HepG2 (cell line): ENCODE measurements at regions not wholly inside any gene's neighbourhood (a gene's known extent, or its start where the extent isn't known, plus 50 kb on each side); places are given as distances from the start of the nearest gene placed in this dataset.
A peak's percentile ranks its signal among the peaks of the same experiment; 100 is the strongest.

Experiments used
- ATAC-seq: fragments of 200-7000 bp; cut with Tn5 transposase; 3 replicates; pipeline ENCODE4 v1.9.1; 2020; ENCODE audit warnings: mild to moderate bottlenecking, moderate library complexity
- BruUV-seq: library from RNA; stranded (reverse); fragments of 400-500 nt; replicated peaks from 2 replicates; lab custom pipeline; 2021; lab: Mats Ljungman, UMichigan
- CTCF ChIA-PET: fragments of 300-600 bp; formaldehyde crosslinking; extraction: SDS; loops from one replicate; lab custom pipeline; 2021; ENCODE audit warnings: low total read pairs, inconsistent platforms, low intra/inter-chr PET ratio; lab: Yijun Ruan, JAX
- POLR2A ChIA-PET: fragments of 350-600 bp; sonication (Branson Sonifier 250); formaldehyde crosslinking; loops from one replicate; lab custom pipeline; 2020; ENCODE audit warnings: antibody characterized with exemption, inconsistent platforms; lab: Yijun Ruan, JAX
- DNase-seq: peaks from one replicate; pipeline ENCODE4 v3.0.0-alpha.2; 2015; ENCODE audit warnings: low spot score
- FAIRE-seq: peaks from 3 replicates; lab custom pipeline; 2011; peaks lifted over from hg19 to GRCh38; lab: Jason Lieb, UNC
- H2AFZ ChIP-seq: one replicate; pipeline ENCODE4 v1.6.1; 2011; ENCODE audit warnings: low read length, inconsistent platforms
- H3K27ac ChIP-seq: fragments of 300-600 bp; 3 replicates; pipeline ENCODE4 v1.8.0; 2011; ENCODE audit warnings: mixed run types, mild to moderate bottlenecking, mixed read lengths, low read length, inconsistent platforms; ENCODE audit not compliant: insufficient read depth; ENCODE audit errors: extremely low read length
- H3K27me3 ChIP-seq, 2 experiments: fragments of 200-600 bp in 1 of 2; 2 replicates in 1 of 2; 3 replicates in 1 of 2; pipeline versions ENCODE4 v1.6.0 to v1.8.0; 2011; ENCODE audit warnings: low read length in 2 of 2, mild to moderate bottlenecking in 2 of 2, moderate library complexity in 2 of 2, inconsistent platforms in 1 of 2; ENCODE audit not compliant: insufficient read depth in 2 of 2, control insufficient read depth in 1 of 2
- H3K36me3 ChIP-seq, 2 experiments: fragments of 200-600 bp in 1 of 2; replicated peaks in 1 of 2; 2 replicates in 1 of 2; 3 replicates in 1 of 2; pipeline versions ENCODE4 v1.5.1 to v1.8.0; 2011; ENCODE audit warnings: low read length in 2 of 2, inconsistent platforms in 1 of 2; ENCODE audit not compliant: insufficient read depth in 2 of 2, control insufficient read depth in 1 of 2
- H3K4me1 ChIP-seq: 2 replicates; pipeline ENCODE4 v1.5.1; 2012; ENCODE audit warnings: low read length, inconsistent platforms; ENCODE audit not compliant: insufficient read depth
- H3K4me2 ChIP-seq: 2 replicates; pipeline ENCODE4 v1.6.0; 2011; ENCODE audit warnings: low read depth, low read length, inconsistent platforms
- H3K4me3 ChIP-seq, 3 experiments: fragments of 200-600 bp in 1 of 3; sonication (generic), shearing (Covaris generic) in 1 of 3; replicated peaks in 1 of 3; 2 replicates each; pipeline ENCODE4 v1.5.1; 2011 to 2016; ENCODE audit warnings: low read length in 3 of 3, inconsistent platforms in 2 of 3, low read depth in 2 of 3, mild to moderate bottlenecking in 2 of 3, control low read depth in 1 of 3, mixed read lengths in 1 of 3; ENCODE audit not compliant: insufficient read depth in 1 of 3
- H3K79me2 ChIP-seq: one replicate; pipeline ENCODE4 v1.6.1; 2011; ENCODE audit warnings: low read length, inconsistent platforms; ENCODE audit not compliant: insufficient read depth
- H3K9ac ChIP-seq: 2 replicates; pipeline ENCODE4 v1.6.0; 2011; ENCODE audit warnings: mild to moderate bottlenecking, low read depth, low read length, inconsistent platforms; ENCODE audit not compliant: insufficient read depth
- H3K9me3 ChIP-seq: 2 replicates; pipeline ENCODE4 v1.5.1; 2012; ENCODE audit warnings: mild to moderate bottlenecking, low read length
- H4K20me1 ChIP-seq: 2 replicates; pipeline ENCODE4 v1.6.0; 2011; ENCODE audit warnings: inconsistent platforms, mild to moderate bottlenecking, low read length, moderate library complexity; ENCODE audit not compliant: insufficient read depth
- HDAC6 ChIP-seq: fragments of 200-600 bp; sonication (generic); IDR thresholded peaks from 2 replicates; pipeline ENCODE4 v1.7.0; 2017; ENCODE audit warnings: mild to moderate bottlenecking, antibody characterized with exemption, low read length, low read depth
- PHF8 ChIP-seq: sonication (generic); formaldehyde crosslinking; IDR thresholded peaks from 2 replicates; pipeline ENCODE4 v1.5.0; 2020; ENCODE audit warnings: missing genetic modification reagents
- RFX5 ChIP-seq: IDR thresholded peaks from 2 replicates; pipeline ENCODE4 v1.6.1; 2011; ENCODE audit warnings: low read depth, low read length, improper control_type of control experiment
- ZNF431 ChIP-seq: sonication (generic); formaldehyde crosslinking; IDR thresholded peaks from 2 replicates; pipeline ENCODE4 v1.9.0; 2022; ENCODE audit warnings: missing genetic modification reagents, low read depth, mild to moderate bottlenecking, borderline replicate concordance
- ZNF737 ChIP-seq: sonication (generic); formaldehyde crosslinking; IDR thresholded peaks from 2 replicates; pipeline ENCODE4 v1.5.0; 2020; ENCODE audit warnings: missing genetic modification reagents, mild to moderate bottlenecking, borderline replicate concordance
- WGBS: methylation state at CpG from one replicate; pipeline ENCODE4 v1.1.6; 2017; ENCODE audit warnings: low lambda C conversion rate; 5-methylcytosine and 5-hydroxymethylcytosine counted together
- in situ Hi-C: cut with HindIII; loops from 2 replicates; pipeline ENCODE4 v1.10.0; 2017; ENCODE audit warnings: low pct_unique_long_range_greater_than_20kb; ENCODE audit not compliant: extremely low pct_ligation_motif_present
- intact Hi-C: fragments of 100-400 bp; cut with micrococcal nuclease; formaldehyde crosslinking; loops from one replicate; pipeline ENCODE4 v1.10.0; 2022; ENCODE audit not compliant: unreplicated experiment
- TF ChIP-seq, protein P1 (sequence below): sonication (generic); formaldehyde crosslinking; IDR thresholded peaks from 2 replicates; pipeline ENCODE4 v1.4.0; 2020; ENCODE audit warnings: missing genetic modification reagents
- TF ChIP-seq, protein P2 (sequence below): sonication (generic); formaldehyde crosslinking; IDR thresholded peaks from 2 replicates; pipeline ENCODE4 v1.5.0; 2020; ENCODE audit warnings: mild to moderate bottlenecking, low read depth, missing genetic modification reagents, borderline replicate concordance
- TF ChIP-seq, protein P3 (sequence below): fragments of 450-650 bp; IDR thresholded peaks from 2 replicates; pipeline ENCODE4 v1.6.1; 2017; ENCODE audit warnings: mild to moderate bottlenecking
- TF ChIP-seq, protein P4 (sequence below): sonication (generic); formaldehyde crosslinking; IDR thresholded peaks from 2 replicates; pipeline ENCODE4 v1.4.0; 2020; ENCODE audit warnings: low read depth, mild to moderate bottlenecking, missing genetic modification reagents
- TF ChIP-seq, protein P5 (sequence below): IDR thresholded peaks from 2 replicates; pipeline ENCODE4 v1.6.1; 2018; ENCODE audit warnings: missing genetic modification reagents

DNA sequence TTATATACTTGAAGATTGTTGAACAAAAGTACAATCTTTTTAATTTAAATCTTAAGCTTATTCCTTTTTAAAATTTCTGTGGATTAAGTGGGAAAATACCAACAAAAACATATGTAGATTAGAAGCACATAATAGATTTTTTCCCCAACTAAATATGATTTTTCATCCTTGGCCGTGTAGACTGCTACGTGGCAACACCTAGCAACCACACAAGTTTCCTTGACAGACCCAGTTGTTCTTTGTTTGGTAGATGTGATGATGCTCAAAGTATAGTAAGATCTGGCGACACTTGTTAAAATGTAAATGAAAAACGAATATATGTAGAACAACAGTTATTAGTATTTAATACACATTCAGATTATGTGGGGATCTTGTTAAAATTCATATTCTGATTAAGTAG, 271.0 kb upstream of the ROBO2 start:
- no peak overlapping the region for H3K27ac ChIP-seq
- H3K4me3 ChIP-seq = no peak overlapping the region
- TF ChIP-seq RFX5 = peak; percentile 78; the same call in 1 of the 2 replicates
- no peak for TF ChIP-seq HDAC6
- TF ChIP-seq, protein P1, sequence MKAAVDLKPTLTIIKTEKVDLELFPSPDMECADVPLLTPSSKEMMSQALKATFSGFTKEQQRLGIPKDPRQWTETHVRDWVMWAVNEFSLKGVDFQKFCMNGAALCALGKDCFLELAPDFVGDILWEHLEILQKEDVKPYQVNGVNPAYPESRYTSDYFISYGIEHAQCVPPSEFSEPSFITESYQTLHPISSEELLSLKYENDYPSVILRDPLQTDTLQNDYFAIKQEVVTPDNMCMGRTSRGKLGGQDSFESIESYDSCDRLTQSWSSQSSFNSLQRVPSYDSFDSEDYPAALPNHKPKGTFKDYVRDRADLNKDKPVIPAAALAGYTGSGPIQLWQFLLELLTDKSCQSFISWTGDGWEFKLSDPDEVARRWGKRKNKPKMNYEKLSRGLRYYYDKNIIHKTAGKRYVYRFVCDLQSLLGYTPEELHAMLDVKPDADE (CRISPR knock-in tag) = no peak
- TF ChIP-seq, protein P2, sequence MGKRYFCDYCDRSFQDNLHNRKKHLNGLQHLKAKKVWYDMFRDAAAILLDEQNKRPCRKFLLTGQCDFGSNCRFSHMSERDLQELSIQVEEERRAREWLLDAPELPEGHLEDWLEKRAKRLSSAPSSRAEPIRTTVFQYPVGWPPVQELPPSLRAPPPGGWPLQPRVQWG (CRISPR knock-in tag) = no peak
- no peak for TF ChIP-seq PHF8
- no peak for TF ChIP-seq ZNF431 (CRISPR knock-in tag)
- no peaks in the 10 kb centered on the region for H3K79me2 ChIP-seq
- in situ Hi-C loops = no loop called here
- WGBS = 22% methylated on average over 4 of the region's 4 CpGs
- intact Hi-C loops = no loop called here
- FAIRE-seq = no peak
- ChIA-PET POLR2A (no interaction called here), CTCF (no interaction called here)
- BruUV-seq = no TSS peak
- no peaks in the 10 kb centered on the region for H3K36me3 ChIP-seq
- no peak overlapping the region for H3K9ac ChIP-seq
- DNase-seq = no peak
- H4K20me1 ChIP-seq = no peaks in the 10 kb centered on the region
- H3K4me2 ChIP-seq = no peak overlapping the region
- H3K27me3 ChIP-seq = no peaks in the 10 kb centered on the region
- no peak for ATAC-seq
- no peaks in the 10 kb centered on the region for H3K9me3 ChIP-seq
- no peak overlapping the region for H2AFZ ChIP-seq
- H3K4me1 ChIP-seq = no peaks in the 10 kb centered on the region

DNA sequence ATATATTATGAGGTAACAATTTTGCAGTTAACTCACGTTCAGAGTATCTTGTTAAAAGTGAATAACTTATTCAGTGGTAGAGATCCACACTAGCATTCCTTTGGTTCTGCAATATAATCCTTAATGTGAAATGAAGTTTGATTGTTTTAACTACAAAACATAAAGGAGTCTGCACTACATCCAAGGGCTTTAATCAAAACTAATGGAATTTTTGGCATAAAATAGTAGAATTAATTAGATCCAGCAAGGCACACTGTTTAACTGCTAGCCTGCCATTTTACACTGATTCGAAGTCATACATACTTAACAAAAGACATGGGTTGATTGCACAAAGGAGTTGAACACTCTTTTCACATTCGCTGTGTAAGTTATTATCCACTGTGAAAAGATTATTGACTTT, 263.0 kb upstream of the ROBO2 start:
- no peaks in the 10 kb centered on the region for H4K20me1 ChIP-seq
- no peak for ATAC-seq
- TF ChIP-seq, protein P3, sequence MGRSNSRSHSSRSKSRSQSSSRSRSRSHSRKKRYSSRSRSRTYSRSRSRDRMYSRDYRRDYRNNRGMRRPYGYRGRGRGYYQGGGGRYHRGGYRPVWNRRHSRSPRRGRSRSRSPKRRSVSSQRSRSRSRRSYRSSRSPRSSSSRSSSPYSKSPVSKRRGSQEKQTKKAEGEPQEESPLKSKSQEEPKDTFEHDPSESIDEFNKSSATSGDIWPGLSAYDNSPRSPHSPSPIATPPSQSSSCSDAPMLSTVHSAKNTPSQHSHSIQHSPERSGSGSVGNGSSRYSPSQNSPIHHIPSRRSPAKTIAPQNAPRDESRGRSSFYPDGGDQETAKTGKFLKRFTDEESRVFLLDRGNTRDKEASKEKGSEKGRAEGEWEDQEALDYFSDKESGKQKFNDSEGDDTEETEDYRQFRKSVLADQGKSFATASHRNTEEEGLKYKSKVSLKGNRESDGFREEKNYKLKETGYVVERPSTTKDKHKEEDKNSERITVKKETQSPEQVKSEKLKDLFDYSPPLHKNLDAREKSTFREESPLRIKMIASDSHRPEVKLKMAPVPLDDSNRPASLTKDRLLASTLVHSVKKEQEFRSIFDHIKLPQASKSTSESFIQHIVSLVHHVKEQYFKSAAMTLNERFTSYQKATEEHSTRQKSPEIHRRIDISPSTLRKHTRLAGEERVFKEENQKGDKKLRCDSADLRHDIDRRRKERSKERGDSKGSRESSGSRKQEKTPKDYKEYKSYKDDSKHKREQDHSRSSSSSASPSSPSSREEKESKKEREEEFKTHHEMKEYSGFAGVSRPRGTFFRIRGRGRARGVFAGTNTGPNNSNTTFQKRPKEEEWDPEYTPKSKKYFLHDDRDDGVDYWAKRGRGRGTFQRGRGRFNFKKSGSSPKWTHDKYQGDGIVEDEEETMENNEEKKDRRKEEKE = no peak
- TF ChIP-seq ZNF737 (CRISPR knock-in tag) = no peak
- TF ChIP-seq, protein P4, sequence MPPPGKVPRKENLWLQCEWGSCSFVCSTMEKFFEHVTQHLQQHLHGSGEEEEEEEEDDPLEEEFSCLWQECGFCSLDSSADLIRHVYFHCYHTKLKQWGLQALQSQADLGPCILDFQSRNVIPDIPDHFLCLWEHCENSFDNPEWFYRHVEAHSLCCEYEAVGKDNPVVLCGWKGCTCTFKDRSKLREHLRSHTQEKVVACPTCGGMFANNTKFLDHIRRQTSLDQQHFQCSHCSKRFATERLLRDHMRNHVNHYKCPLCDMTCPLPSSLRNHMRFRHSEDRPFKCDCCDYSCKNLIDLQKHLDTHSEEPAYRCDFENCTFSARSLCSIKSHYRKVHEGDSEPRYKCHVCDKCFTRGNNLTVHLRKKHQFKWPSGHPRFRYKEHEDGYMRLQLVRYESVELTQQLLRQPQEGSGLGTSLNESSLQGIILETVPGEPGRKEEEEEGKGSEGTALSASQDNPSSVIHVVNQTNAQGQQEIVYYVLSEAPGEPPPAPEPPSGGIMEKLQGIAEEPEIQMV (CRISPR knock-in tag) = no peak
- TF ChIP-seq, protein P5, sequence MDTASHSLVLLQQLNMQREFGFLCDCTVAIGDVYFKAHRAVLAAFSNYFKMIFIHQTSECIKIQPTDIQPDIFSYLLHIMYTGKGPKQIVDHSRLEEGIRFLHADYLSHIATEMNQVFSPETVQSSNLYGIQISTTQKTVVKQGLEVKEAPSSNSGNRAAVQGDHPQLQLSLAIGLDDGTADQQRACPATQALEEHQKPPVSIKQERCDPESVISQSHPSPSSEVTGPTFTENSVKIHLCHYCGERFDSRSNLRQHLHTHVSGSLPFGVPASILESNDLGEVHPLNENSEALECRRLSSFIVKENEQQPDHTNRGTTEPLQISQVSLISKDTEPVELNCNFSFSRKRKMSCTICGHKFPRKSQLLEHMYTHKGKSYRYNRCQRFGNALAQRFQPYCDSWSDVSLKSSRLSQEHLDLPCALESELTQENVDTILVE (CRISPR knock-in tag) = no peak
- no peak overlapping the region for H3K9ac ChIP-seq
- no peak overlapping the region for H3K4me2 ChIP-seq
- H3K27ac ChIP-seq = no peak overlapping the region
- H3K79me2 ChIP-seq = no peaks in the 10 kb centered on the region
- H3K36me3 ChIP-seq = no peaks in the 10 kb centered on the region
- H3K27me3 ChIP-seq = no peaks in the 10 kb centered on the region
- intact Hi-C loops (no loop called here), in situ Hi-C loops (no loop called here)
- no TSS peak for BruUV-seq
- ChIA-PET POLR2A (no interaction called here), CTCF (no interaction called here)
- 7% methylated on average over 3 of the region's 3 CpGs for WGBS
- no peaks in the 10 kb centered on the region for H3K4me1 ChIP-seq
- FAIRE-seq = no peak
- H3K9me3 ChIP-seq = no peaks in the 10 kb centered on the region
- DNase-seq = no peak
- H2AFZ ChIP-seq = no peak overlapping the region
- no peak overlapping the region for H3K4me3 ChIP-seq
